HG03135 (cell line): ENCODE measurements at regions not wholly inside any gene's neighbourhood (a gene's known extent, or its start where the extent isn't known, plus 50 kb on each side); places are given as distances from the start of the nearest gene placed in this dataset.

Experiments
- ATAC-seq: cut with Tn5 transposase; IDR thresholded peaks from one replicate; pipeline ENCODE4 v1.9.1; 2021; ENCODE audit warnings: mild to moderate bottlenecking, moderate library complexity; ENCODE audit not compliant: unreplicated experiment

DNA sequence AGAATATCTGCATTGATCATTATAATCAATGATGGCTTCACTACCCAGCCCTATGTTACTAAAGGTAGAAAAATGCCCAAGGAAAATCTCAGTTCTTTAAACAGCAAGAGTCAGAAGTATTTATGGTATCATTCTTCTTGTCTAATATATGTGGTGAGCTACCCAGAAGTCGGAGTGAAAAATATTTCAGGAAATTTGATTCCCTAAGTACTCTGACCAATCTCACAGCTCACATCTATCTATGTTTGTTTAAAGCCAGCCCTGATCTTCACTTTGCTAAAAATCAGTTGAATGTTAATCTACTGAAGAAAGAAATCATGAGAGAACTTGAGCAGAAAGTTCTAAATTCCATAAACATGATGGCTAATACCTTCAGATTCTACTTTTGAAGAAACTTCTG lies 522.9 kb upstream of the SLIT2 start:
- no peak for ATAC-seq

DNA sequence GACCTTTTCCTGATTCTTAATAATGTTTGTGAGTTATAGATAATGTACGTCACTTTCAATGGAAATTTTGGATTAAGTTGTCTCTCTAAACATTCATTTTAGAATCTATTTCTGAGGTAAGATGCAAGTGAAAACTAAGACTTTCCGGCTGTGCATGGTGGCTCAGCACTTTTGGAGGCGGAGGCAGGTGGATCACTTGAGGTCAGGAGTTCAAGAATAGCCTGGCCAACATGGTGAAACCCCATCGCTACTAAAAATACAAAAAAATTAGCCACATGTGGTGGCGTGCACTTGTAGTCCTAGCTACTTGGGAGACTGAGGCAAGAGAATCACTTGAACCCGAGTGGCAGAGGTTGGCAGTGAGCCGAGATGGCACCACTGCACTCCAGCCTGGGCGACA lies 524.6 kb upstream of the SLIT2 start:
- no peak for ATAC-seq

DNA sequence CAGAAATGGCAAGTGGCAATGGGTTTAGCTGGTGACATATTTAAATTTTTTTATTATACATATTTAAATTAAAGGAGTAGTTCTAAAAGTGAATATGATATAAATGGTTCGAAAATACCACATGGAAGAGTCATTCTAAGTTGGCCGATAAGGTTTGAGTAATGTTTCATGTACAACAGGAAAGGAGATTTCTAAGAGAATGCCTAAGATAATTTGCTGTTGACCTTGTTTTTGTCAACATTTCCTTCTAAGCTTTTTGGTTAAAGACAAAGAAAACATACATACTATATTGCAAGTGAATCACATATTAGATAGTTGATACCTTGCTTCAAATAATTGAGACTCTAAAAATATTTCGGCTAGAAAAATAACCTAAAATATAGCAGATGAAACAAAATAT lies 526.6 kb upstream of the SLIT2 start:
- ATAC-seq: no peak

DNA sequence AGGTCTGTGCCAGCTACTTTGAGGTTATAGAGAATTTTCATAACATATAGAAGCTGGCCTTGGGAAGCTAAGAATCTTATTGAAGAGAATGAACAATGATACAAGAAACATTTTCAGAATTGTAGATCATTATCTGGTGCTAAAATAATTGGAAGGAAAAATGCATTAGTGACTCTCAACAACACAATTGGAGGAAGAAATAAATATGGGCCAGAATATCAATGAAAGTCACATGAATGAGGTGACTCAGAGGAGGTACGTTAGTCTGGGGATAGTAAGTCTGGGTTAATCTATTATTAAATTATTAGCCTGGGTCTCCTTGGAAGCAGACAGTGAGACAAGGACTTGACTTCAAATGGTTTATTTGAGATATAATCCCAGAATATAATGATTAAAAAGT lies 529.3 kb upstream of the SLIT2 start:
- ATAC-seq: no peak

DNA sequence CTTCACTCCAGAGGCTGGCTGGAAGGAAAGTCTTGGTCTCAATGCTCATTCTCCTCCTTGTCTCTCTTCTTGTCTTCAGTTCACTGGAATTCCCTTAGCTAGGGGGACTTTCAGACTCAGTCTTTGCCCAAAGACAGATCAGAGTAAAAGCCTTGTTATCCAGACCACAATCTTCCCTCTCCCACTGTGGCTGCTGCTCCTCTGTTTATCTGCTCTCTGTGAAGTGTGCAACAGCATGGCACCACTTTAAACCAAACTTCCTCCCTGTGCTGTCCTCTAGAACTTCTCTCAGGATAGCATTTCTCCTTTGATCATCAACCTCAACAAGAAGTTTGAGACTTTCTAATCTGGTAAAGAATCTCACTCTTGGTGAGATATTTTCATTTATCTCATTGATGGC lies 530.1 kb upstream of the SLIT2 start:
- ATAC-seq: no peak

DNA sequence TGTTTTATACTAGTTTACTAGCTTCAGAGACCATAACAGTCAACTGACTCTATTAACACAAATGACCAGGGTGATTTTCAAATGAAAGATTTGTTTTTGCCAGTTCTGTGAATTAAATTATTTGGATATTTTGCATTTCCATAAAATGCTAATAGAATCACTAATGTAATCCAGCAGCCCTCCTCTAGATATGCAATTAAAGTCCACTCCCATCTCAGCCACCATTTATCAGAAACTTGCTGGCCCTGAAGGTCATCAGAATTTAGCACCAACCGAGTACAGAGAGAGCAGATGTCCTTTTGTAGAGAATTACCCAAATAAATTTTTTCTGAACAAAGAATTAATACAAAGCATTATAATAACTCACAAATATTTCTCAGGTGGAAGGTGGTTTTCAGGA lies 531.1 kb upstream of the SLIT2 start:
- ATAC-seq: no peak

DNA sequence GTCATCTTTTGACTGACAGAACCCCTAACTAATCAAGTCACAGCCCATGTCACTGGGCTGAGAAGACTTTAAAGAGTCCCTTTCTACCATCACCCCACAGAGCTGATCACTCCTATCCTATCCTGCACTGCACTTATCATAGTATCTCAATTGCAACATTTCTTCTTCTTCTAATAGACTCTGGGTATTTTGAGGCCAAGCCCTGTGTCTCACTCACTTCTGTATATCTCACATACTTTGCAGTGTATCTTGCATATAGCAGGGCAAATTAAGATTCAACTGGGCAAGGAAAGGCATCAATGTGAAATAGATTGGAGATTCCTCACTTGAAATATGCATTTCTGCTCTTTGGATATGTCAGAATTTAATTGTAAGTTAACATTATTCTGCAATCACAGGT lies 531.5 kb upstream of the SLIT2 start:
- no peak for ATAC-seq

DNA sequence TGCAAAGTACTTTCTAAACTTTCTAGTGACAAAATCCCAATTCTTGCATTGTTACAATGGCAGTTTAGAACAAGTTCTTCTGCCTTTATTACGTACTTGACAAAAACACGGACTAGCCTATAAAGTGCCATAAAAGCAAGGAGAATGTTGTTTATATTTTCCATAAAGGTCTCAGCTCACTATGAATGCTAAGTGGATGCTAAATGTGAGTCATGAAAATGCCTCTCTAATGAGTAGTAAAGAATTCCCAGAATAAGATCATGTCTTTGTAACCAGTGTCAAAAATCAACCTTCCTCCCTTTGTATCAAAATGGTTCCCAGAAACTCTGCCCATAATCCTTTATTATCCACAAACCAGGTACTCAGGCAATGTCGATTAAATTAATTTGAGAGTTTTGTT lies 539.8 kb upstream of the SLIT2 start:
- no peak for ATAC-seq

DNA sequence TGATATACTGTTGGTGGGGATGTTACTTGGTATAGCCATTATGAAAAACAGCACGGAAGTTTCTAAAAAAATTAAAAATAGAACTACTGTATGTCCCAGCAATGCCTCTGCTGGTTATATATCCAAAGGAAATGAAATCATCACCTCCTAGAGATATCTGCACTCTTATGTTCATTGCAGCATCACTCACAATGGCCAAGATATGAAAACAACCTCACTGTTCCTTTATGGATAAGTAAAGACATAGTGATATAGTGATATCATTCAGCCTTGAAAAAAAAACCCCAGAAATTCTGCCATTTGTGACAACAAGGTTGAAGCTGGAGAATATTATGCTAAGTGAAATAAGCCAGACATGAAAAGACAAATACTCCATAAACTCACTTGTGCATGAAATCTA lies 543.8 kb upstream of the SLIT2 start:
- ATAC-seq: no peak

DNA sequence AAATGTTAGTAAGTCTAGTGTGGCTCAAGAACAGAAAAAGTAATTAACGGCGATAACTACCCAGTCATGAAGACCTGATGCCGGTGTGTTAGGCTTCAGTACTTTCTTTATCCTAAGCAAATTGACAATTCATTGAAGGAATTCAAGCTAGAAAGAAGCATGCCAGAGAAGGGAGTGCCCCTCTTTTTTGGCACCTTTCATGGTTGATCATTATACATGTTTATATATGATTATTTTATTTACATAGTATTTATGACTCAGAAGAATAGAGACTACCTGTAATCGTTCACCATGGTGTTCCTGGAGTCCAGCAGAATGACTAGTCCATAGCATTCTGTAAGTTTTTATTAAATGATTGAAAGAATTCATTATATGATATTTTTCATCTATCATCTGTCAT lies 548.3 kb upstream of the SLIT2 start:
- ATAC-seq: no peak

DNA sequence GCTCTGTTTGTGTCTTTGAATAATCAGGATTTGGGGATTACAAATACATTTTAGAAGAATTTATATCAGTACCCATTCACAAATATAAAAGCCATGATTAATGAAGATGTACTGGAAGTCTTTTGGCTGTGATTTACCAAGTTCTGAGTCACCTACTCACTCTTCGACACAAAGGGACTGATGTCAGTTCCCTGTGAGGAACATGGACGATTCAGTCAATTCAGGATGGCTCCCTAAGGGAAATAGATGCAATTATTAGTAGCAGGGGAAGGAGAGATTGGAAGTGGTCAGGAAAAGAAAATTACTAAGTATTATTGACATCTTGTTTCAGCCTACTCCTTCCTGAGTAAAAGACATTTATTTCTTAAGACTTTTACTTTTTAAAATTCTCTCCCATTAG lies 550.7 kb upstream of the SLIT2 start:
- ATAC-seq: no peak

DNA sequence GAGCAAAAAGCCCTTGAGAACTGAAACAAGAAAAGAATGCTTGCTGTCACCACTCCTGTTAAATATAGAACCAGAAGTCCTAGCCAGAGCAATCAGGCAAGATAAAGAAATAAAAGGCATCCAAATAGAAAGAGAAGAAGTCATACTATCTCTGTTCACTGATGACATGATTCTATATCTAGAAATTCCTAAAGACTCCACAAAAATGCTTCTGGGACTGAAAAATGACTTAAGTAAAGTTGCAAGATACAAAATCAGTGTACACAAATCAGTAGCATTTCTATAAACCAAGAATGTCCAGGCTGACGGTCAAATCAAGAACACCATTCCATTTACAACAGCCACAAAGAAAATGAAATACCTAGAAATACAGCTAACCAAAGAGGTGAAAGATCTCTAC lies 552.7 kb upstream of the SLIT2 start:
- ATAC-seq: no peak

DNA sequence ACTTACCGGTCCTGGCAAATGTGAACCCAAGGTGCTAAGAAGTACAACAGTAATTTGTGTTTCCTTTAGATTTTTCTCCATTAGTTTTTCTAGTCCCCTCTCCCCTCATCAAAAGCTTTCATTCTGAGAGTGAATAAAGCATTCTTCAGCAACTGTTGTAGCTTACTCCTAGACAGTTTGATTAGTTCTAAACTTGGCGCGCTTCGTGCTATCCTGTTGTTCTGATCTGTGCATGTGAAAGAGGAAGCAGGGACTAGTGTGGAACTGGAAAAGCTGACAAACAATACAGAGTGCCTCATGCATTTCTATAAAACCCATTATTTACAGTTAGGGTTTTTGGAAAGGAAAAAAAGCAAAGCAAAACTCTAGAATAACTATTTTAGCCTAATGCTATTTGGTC lies 556.9 kb upstream of the SLIT2 start:
- ATAC-seq: no peak

DNA sequence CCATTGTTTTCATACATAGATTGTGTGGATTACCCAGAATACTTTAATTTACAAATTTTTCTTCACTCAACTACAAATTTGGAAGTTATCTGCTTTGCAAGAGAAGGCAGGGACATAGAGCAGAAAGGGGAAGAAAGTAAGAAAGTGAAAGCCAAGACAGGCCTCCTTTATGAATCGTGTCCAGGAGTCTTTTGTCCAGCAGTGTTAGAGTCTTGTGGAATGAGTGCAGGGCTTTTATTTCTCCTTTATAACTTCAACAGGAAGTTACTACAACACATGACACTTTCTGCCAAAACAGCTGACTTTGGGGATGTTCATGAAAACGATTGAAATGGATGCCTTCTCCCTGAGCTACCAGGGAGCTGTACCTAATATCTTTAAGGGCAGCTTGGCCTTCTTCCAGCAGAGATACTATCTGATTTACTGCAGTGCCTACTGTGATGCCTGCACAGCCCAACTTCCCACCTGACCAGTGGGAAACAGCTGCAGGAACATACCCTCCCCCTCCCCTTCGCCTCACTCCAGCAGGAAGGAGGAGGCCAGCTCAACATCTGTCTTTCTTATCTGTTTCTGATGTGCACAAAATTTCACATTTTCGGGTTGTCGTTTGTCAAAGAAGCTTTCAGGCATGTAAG lies 557.7 kb upstream of the SLIT2 start:
- ATAC-seq: no peak

DNA sequence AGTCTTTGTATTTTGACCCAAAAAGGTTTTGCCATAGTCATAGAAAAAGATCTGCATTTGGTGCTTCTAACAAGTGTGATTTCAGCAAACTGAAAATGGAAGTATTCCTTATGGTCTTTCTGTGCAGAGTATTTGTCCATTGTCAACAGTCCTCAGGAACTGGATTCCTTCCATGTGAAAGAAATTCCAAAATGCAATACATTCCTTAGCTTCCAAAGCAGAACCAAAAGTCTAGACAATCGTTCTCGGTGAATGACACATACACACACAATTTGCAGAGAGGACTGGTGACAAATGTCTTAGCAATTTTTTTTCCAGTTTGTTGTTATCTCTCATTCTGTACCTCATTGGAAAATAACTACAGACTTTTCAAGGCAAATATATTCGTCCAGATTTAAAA lies 562.2 kb upstream of the SLIT2 start:
- ATAC-seq: no peak

DNA sequence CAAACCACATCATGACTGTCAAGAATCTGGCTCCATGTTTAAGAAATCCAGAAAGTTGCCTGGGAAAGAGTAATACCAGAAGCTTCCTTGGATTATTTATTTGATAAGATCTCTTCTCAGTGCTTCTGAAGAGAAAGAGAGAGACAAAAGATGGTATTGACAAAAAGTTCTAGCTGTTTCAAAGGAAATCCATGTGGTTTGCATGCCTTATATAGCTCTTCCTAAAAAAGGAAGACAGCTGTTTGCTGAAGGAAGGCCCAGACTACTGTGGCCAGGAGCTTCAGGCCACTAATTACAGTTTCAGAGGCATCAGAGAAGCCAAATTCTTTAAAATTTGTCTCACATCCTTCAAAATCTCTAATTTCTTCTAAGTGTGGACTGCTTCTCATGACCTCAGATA lies 565.2 kb upstream of the SLIT2 start:
- no peak for ATAC-seq

DNA sequence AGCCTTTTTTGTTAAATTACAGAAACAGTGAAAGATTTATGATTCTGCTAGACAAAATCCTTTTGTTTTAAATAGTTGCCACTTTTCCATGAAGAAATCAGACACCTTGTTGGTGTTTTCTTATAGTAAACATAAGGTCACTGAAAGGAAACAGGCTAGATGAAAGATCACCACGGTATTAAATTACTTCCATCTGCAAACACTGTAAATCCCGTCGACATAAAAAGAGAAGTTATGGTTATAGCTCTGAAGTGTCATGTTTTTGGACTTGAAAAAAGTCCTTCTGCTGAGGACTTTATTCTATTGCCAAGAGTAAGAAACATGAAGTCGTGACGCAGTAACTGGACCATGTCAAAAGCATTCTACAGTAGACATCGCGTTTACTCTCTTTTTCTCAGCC lies 567.6 kb upstream of the SLIT2 start:
- ATAC-seq: no peak

DNA sequence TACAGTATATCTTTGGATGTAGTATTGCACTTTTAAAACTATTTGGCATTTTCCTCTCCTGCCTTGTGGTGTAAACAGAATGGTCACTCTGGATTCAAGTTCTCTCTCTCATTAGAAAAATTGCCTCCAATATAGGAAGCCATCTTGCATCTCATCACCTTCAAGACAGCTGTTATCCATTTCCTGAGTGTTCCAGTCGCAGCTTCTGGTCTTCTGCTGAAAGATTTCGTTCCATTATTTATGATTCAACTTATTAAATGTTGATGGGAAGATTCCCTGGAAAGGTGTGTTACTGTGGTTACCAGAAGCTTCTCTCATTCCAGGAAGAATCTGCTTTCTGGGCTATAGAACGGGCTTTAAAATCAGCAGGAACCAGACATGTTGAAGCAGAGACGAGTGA lies 568.3 kb upstream of the SLIT2 start:
- no peak for ATAC-seq

DNA sequence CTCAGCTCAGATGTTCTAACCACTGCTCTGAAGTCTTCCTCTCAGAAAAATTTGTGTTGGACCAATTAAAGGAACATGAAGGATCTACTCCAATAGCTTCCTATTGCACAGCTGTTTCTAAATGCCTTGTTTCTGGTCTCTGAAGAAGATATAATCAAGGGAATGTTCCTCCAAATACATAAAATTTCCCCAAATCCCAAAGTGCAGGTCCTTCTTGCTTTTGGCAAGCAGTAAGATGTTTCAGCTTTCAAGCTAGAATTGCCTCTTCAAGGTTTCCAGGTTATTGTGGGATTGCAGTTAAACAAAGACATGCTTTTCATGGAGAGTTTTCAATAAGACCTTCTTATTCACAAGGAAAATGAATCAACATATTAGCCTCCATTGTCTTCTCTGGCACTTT lies 574.5 kb upstream of the SLIT2 start:
- ATAC-seq: no peak

DNA sequence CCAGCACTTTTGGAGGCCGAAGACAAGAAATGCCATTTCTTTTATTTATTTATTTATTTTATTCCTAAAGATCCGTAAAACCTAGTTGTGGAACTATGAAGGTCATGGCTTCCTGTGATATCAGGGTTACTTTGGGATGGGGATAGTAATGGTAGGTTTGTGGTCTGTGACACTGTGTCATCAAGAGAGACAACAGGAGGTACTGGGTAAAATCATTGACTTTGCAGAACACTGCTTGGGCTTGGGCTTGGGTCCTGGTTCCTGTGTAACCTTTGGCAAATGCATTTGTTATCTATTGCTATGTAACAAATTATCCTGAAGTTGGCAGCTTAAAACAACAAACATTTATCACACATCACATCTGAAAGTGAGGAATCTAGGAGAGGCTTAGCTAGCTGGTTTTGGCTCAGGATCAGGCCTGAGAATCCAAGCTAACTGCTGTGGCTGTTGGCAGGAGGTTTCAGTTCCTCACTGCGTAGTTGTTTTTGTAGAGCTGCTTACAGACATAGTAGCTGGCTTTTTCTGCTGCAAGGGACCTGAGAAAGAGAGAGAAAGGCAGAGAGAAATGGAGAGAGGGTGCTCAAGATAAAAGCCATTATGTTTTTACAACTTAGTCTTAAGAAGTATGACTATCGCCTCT lies 576.4 kb upstream of the SLIT2 start:
- no peak for ATAC-seq

DNA sequence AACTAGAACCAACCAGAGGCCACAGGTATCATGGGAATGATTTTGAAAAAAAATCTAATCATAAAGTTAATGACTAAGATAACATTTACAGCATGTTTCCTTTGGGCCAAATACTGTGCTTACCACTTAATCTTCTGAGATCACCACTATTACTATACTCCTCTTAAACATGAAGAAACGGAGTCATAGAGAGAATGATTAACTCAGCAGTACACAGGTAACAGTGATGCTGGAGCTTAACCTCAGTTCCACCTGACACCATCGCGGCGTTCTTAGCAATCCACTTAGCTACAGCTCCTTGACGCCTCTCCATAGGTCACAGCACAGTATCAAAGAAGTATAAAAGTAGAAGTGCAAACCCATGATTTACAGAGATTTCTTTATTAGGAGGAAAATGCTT lies 592.6 kb upstream of the SLIT2 start:
- ATAC-seq: no peak

DNA sequence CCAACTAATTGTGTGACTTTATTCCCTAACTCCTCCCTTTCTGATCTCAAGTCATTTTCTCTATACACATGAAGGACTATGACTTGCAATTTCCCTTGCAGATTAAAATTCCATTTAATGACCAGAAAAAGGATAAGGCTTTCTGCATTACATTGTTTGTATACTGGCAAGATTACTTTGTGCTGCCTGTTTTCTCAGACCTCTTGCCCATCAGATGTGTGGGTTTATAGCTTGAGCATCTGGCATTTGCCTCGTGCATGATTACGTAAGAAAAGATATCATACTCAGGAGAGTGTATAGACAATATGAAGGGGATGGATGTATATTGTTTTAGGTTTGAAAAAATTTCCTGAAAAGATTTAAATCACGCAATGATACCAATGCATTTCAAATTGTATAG lies 593.8 kb upstream of the SLIT2 start:
- no peak for ATAC-seq

DNA sequence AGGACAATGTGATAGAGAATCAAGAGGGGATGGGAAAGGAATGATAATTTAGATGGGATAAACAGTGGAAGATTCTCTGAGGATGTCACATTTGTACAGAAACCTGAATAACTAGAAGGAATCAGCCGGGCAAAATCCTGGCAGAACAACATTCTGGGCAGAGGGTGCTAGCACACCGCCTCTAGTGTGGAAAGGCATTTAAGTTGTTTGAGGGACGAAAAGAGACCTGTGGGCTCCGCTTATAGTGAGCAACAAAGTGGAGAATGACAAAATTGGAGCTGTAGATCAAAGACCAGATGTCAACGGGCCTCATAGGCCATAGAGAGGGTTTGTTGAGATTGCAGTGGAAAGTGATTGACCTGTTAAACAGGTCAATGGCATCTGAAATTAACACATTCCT lies 596.0 kb upstream of the SLIT2 start:
- ATAC-seq: no peak
